CD4-positive, alpha-beta T cell treated with Interferon gamma for 1 hour (primary cell): ENCODE measurements at regions not wholly inside any gene's neighbourhood (a gene's known extent, or its start where the extent isn't known, plus 50 kb on each side); places are given as distances from the start of the nearest gene placed in this dataset.

ENCODE experiments used
- DNase-seq: peaks from one replicate; pipeline ENCODE4 v3.0.0-alpha.2; 2020

GRCh38 chrX:16222151-16222550, 54.9 kb downstream of the MAGEB17 start:
- DNase-seq = no peak

- DNase-seq = no peak
Measured at GRCh38 chrX:16223385-16223784, 56.1 kb downstream of the MAGEB17 start.

- DNase-seq = no peak
Measured at GRCh38 chrX:16239211-16239610, 71.9 kb downstream of the MAGEB17 start.

- no peak for DNase-seq
Measured at GRCh38 chrX:16240231-16240905, 73.1 kb downstream of the MAGEB17 start.

- DNase-seq = no peak
Measured at GRCh38 chrX:16240968-16241367, 73.7 kb downstream of the MAGEB17 start.

GRCh38 chrX:16250296-16250695, 83.0 kb downstream of the MAGEB17 start:
- DNase-seq = no peak

GRCh38 chrX:16251782-16252181, 84.5 kb downstream of the MAGEB17 start:
- no peak for DNase-seq

GRCh38 chrX:16258882-16259281, 91.6 kb downstream of the MAGEB17 start:
- DNase-seq = no peak

GRCh38 chrX:16267431-16267830, 100.2 kb downstream of the MAGEB17 start:
- no peak for DNase-seq

GRCh38 chrX:16268206-16268605, 100.9 kb downstream of the MAGEB17 start:
- DNase-seq = no peak

- no peak for DNase-seq
Measured at GRCh38 chrX:16278927-16279326, 111.6 kb downstream of the MAGEB17 start.

GRCh38 chrX:16282209-16282608, 114.9 kb downstream of the MAGEB17 start:
- no peak for DNase-seq

GRCh38 chrX:16284842-16285241, 117.6 kb downstream of the MAGEB17 start:
- no peak for DNase-seq

GRCh38 chrX:16290997-16291396, 123.7 kb downstream of the MAGEB17 start:
- no peak for DNase-seq

- no peak for DNase-seq
Measured at GRCh38 chrX:16300831-16301230, 133.6 kb downstream of the MAGEB17 start.

GRCh38 chrX:16304751-16305150, 137.5 kb downstream of the MAGEB17 start:
- DNase-seq = no peak

- no peak for DNase-seq
Measured at GRCh38 chrX:16305187-16305586, 137.9 kb downstream of the MAGEB17 start.

GRCh38 chrX:16307950-16308349, 140.7 kb downstream of the MAGEB17 start:
- no peak for DNase-seq

GRCh38 chrX:16308773-16309172, 141.5 kb downstream of the MAGEB17 start:
- no peak for DNase-seq

- no peak for DNase-seq
Measured at GRCh38 chrX:16310326-16310725, 143.0 kb downstream of the MAGEB17 start.

GRCh38 chrX:16311671-16312070, 144.4 kb downstream of the MAGEB17 start:
- no peak for DNase-seq

- DNase-seq = no peak
Measured at GRCh38 chrX:16312761-16313623, 145.7 kb downstream of the MAGEB17 start.

- no peak for DNase-seq
Measured at GRCh38 chrX:16316331-16316730, 149.1 kb downstream of the MAGEB17 start.

GRCh38 chrX:16319929-16320328, 152.6 kb downstream of the MAGEB17 start:
- DNase-seq = no peak
